ENCODE measurements at regions not wholly inside any gene's neighbourhood (a gene's known extent, or its start where the extent isn't known, plus 50 kb on each side); places are given as distances from the start of the nearest gene placed in this dataset.
"Not testable (repeated sequence)": the region's sequence is repeated elsewhere in the genome, so short reads cannot be mapped to it uniquely, and the experiment has no call there.

GRCh38 chr3:6743067-6743720, 117.7 kb upstream of the GRM7 start:
- DNase-seq, result no peak

DNA sequence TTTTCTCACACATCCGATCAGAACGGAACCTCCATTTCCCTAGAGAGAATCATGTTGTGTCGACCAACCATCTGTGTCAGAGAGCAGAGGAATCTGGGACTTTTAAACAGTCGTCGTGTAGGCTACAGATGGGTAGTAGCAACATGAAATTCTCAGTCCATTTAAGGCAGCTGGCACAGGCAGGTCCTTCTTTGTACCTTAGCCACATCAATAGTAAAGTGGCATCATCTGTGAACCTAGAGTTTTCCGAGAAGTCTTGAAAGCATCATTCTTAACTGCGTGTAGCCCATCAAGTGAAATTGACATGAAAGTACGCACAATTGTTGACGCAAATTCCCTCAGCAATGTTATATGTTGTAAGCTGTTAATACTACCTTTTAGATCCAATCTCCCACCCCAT, 114.5 kb upstream of the GRM7 start:
- no peak for DNase-seq

- DNase-seq, result no peak
These were observed 113.9 kb upstream of the GRM7 start for GRCh38 chr3:6747017-6747416.

GRCh38 chr3:6750782-6751181, 110.1 kb upstream of the GRM7 start:
- no peak for DNase-seq

DNA sequence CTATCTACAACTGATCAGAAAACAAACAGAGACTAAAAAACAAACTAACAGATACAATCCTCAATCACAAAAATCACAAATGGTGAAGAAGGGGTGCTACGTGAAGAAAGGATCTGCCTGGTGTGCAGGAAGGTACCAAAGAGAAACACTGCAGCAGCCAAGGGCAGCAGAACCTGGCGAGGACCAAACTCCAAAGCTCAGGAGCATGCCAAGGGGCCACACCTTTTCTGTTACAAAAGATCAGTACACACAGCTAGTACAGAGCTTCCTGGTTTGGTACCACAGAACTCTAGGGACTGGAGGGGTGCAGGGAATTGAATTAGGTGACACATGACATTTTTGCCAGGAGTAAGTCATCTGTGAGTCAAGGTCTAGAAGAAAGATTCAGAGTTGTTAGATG, 107.4 kb upstream of the GRM7 start:
- DNase-seq, result no peak

DNA sequence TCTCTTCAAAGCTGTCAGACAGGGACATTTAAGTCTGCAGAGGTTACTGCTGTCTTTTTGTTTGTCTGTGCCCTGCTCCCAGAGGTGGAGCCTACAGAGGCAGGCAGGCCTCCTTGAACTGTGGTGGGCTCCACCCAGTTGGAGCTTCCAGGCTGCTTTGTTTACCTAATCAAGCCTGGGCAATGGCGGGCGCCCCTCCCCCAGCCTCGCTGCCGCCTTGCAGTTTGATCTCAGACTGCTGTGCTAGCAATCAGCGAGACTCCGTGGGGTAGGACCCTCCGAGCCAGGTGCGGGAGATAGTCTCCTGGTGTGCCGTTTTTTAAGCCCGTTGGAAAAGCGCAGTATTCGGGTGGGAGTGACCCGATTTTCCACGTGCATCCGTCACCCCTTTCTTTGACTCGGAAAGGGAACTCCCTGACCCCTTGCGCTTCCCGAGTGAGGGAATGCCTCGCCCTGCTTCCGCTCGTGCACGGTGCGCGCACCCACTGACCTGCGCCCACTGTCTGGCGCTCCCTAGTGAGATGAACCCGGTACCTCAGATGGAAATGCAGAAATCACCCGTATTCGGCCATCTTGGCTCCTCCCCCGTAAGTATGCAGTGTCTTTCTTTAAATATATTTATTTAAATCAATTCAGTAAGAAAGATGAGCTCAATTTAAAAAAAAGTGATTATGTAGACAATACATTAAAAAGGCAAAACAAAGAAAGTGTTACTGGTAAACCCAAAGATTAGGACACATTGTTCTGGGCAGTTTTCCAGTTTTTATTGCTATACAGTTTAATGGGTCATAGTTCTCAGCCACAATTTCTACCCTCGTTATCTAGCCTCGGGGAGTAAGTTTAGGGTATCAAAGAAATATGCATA, 91.2 kb upstream of the GRM7 start:
- not testable (repeated sequence) for DNase-seq

GRCh38 chr3:6770397-6770690, 90.6 kb upstream of the GRM7 start:
- no peak for DNase-seq

DNA sequence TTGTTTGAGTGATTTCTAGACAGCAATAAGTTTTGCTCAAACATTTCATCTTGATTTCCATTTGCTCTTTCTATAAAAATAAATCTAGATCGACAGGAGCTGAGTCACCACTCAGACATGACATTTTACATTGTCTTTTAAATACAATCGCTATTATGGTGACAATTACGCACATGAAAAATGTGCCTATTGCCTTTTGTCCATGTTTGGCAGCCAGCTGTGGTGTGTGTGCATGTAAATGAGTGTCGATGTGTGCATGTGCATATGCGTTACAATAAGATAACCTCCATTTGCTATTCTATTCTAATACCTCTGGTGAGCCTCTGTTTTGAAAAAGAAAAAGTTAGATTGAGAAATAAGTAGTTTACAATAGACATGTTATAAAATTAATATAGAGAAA, 89.7 kb upstream of the GRM7 start:
- no peak for DNase-seq

DNA sequence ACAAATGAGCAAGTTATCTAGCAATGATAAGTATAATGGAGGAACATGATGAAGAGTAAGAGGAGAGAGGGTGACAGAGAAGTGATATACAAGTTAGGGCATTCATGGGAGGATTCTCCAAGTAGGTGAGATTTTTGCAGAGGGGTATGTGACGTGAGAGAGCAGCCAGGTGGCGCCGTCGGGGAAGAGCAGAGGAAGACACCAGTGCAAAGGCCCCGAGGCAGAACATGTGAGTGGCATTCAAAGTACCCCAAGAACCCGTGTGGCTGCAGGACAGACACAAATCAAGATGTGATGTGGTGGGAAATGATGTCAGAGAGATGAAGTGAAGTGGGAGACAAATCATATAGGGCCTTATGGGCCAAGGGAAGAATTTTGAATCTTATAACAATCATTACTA, 81.8 kb upstream of the GRM7 start:
- no peak for DNase-seq

DNA sequence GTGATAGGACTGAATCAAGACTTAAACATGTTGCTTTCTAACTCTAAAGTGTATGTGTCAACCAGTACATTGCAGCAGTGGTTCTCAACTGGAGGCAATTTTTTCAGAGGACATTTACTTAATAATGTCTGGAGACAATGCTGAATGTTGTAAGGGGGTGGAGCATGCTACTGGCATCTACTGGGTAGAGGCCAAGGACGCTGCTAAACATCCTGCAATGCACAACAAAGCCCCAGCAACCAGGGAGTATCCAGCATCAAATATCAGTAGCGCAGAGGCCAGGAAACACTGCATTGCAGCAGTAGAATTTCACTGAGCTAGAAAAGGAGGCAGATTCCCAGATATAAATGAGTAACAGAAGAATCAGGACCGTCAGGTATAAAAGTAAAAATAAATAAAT, 79.8 kb upstream of the GRM7 start:
- no peak for DNase-seq

DNA sequence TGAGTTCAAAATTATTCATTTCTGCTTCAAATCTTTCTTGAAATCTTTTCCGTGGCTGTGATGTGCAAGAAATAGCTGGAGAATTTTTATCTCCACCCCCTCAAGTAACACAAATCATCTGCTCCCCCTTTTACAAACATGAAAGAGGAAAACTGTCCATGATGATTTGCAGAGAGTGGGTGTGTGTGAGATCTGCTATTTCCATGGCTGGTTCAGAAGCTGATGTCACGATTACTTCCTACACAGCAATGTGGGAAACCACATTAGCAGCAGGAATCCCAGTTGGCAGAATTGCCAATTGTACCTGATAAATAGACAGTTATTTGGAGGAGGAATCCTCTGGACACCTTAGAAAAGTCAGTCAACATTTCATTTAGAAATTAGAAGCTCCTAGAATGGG, 75.2 kb upstream of the GRM7 start:
- DNase-seq, result no peak

- DNase-seq, result no peak
These were observed 69.8 kb upstream of the GRM7 start for GRCh38 chr3:6791161-6791560.

- peak; percentile 15 for DNase-seq
These were observed 61.5 kb upstream of the GRM7 start for GRCh38 chr3:6799264-6799915.

DNA sequence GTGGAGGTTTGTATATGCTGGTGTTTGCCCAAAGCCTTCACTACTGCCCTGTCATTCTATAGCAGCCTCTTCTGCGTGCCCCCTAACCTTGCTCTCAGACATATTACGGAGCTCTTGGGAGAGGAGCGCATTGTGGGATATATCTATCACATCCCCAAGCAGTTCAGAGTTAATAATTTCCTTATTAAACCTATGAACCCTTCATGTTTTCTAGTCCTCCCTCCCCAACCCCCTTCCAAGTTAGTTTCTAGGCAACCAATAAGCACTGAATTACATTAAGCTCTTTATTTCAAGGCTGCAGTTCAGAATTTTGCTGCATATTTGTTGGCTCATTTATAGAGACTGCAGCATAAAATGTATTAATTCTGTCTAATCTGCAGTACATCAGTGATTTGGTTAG, 57.3 kb upstream of the GRM7 start:
- DNase-seq, result no peak

DNA sequence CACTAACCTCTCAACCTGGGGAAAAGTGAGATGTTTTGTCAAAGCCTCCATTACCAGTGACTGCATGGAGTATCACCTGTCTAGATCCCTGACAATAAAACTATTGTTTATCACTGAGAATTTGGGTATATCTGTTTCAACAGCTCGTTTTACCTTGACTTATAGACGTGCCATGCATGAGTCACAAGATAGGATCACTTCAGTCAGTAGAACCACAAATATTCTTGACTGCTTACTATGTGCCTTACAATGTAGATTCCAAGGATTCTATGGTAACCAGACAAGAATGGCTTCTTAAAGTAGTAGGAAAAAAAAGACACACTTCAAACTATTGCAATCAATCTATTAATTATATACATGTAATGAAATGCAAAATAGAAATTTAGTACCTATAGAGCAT, 55.7 kb upstream of the GRM7 start:
- DNase-seq, result no peak

- DNase-seq, result no peak
These were observed 53.9 kb upstream of the GRM7 start for GRCh38 chr3:6806991-6807390.

DNA sequence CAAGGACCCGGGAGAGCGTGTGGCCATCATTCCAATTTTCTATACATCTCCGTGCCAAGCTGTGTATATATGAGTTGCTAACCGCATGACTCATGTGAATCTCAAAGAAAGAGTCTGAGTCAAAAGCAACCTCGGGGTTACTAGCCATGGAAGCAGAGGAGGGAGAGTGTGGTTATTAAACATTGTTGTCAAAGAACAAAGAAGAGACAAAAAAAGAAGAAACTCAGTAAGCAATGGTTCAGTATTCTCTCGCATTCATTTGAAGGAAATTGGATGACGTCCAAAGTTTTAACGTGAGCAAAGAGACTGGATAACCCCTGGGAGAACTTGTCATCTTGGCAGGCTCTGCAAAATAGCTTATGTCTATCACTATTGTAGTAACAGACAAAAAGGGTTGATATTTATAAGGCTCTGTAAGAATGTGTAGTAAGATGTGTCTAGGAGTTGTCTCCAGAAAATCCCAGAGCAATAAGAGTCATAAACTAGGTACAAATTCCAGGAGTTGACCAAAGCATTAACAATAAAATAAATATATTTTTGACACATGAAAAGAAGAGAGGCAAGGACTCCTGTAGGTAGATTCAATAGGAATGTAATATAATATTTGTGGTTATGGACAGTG, 52.8 kb upstream of the GRM7 start:
- no peak for DNase-seq

GRCh38 chr3:6809349-6809748, 51.6 kb upstream of the GRM7 start:
- DNase-seq, result no peak
